GM12878 (cell line): ENCODE measurements at regions not wholly inside any gene's neighbourhood (a gene's known extent, or its start where the extent isn't known, plus 50 kb on each side); places are given as distances from the start of the nearest gene placed in this dataset.

ENCODE experiments used
- ATAC-seq: fragments of 200-7000 bp; cut with Tn5 transposase; 3 replicates; pipeline ENCODE4 v1.9.1; 2020; ENCODE audit warnings: mild to moderate bottlenecking, moderate library complexity
- BruUV-seq: library from RNA; stranded (reverse); fragments of 400-500 nt; replicated peaks from 2 replicates; lab custom pipeline; 2021; lab: Mats Ljungman, UMichigan
- CTCF ChIA-PET: fragments of 300-600 bp; sonication (Branson Sonifier 250); formaldehyde crosslinking; extraction: SDS; loops from one replicate; lab custom pipeline; 2021; ENCODE audit warnings: inconsistent platforms; lab: Yijun Ruan, JAX
- POLR2A ChIA-PET: fragments of 350-600 bp; formaldehyde crosslinking; extraction: SDS; loops from one replicate; lab custom pipeline; 2021; ENCODE audit warnings: inconsistent platforms; lab: Charles Lee
- RAD21 ChIA-PET: fragments of 300-600 bp; sonication (Branson Sonifier 250); formaldehyde crosslinking; loops from one replicate; lab custom pipeline; 2023; ENCODE audit warnings: antibody characterized with exemption; ENCODE audit not compliant: unreplicated experiment; lab: Charles Lee
- SMC1A ChIA-PET: fragments of 300-600 bp; sonication (Branson Sonifier 250); formaldehyde crosslinking; loops from one replicate; lab custom pipeline; 2023; ENCODE audit not compliant: unreplicated experiment, uncharacterized antibody; lab: Charles Lee
- DNase-seq: peaks from one replicate; pipeline ENCODE4 v3.0.0-alpha.2; 2011; ENCODE audit warnings: low read depth, low spot score
- FAIRE-seq: peaks from 3 replicates; lab custom pipeline; 2011; peaks lifted over from hg19 to GRCh38; lab: Jason Lieb, UNC
- H2AFZ ChIP-seq: 2 replicates; pipeline ENCODE4 v1.6.0; 2011; ENCODE audit warnings: low read depth, low read length, control low read depth; ENCODE audit not compliant: control insufficient read depth
- H3K27ac ChIP-seq: 2 replicates; pipeline ENCODE4 v1.5.1; 2011; ENCODE audit warnings: control low read depth; ENCODE audit not compliant: control insufficient read depth, insufficient read depth
- H3K27me3 ChIP-seq, 2 experiments: replicated peaks in 1 of 2; 2 replicates each; pipeline versions ENCODE4 v1.6.0 to v1.6.1; 2011; ENCODE audit warnings: low read length in 1 of 2; ENCODE audit not compliant: control insufficient read depth in 2 of 2, insufficient read depth in 2 of 2
- H3K36me3 ChIP-seq, 2 experiments: 2 replicates each; pipeline ENCODE4 v1.5.1; 2011; ENCODE audit warnings: low read length in 1 of 2; ENCODE audit not compliant: control insufficient read depth in 2 of 2, insufficient read depth in 2 of 2
- H3K4me1 ChIP-seq: 2 replicates; pipeline ENCODE4 v1.6.1; 2011; ENCODE audit warnings: mild to moderate bottlenecking, low read length, moderate library complexity, mixed read lengths; ENCODE audit not compliant: control insufficient read depth, insufficient read depth
- H3K4me2 ChIP-seq: 2 replicates; pipeline ENCODE4 v1.6.0; 2011; ENCODE audit warnings: control low read depth; ENCODE audit not compliant: control insufficient read depth, insufficient read depth
- H3K4me3 ChIP-seq: fragments of 200-600 bp; sonication (generic); 2 replicates; pipeline ENCODE4 v1.5.1; 2016
- H3K79me2 ChIP-seq: 2 replicates; pipeline ENCODE4 v1.6.0; 2011; ENCODE audit warnings: low read length; ENCODE audit not compliant: control insufficient read depth, insufficient read depth
- H3K9ac ChIP-seq: 2 replicates; pipeline ENCODE4 v1.8.0; 2011; ENCODE audit warnings: low read length, control low read depth, mixed read lengths; ENCODE audit not compliant: control insufficient read depth, insufficient read depth
- H3K9me3 ChIP-seq: replicated peaks from 3 replicates; pipeline ENCODE4 v1.5.1; 2011; ENCODE audit warnings: mild to moderate bottlenecking, low read length; ENCODE audit not compliant: control insufficient read depth, insufficient read depth
- H4K20me1 ChIP-seq: 2 replicates; pipeline ENCODE4 v1.6.0; 2011; ENCODE audit not compliant: control insufficient read depth, insufficient read depth
- CBFB ChIP-seq: IDR thresholded peaks from 2 replicates; pipeline ENCODE4 v1.6.1; 2016; ENCODE audit warnings: antibody characterized with exemption, low read depth
- EGR1 ChIP-seq, 2 experiments: IDR thresholded peaks; 1 replicate in 1 of 2; 2 replicates in 1 of 2; pipeline ENCODE4 v1.6.1; 2011 to 2012; ENCODE audit warnings: low read depth in 2 of 2, low read length in 2 of 2, borderline replicate concordance in 1 of 2, mild to moderate bottlenecking in 1 of 2, moderate library complexity in 1 of 2
- EP300 ChIP-seq, 2 experiments: fragments of 150-350 bp in 1 of 2; IDR thresholded peaks; 2 replicates each; pipeline ENCODE4 v1.6.1; 2011 to 2012; ENCODE audit warnings: low read depth in 2 of 2, low read length in 2 of 2, borderline replicate concordance in 1 of 2, improper control_type of control experiment in 1 of 2, inconsistent platforms in 1 of 2; ENCODE audit not compliant: control insufficient read depth in 1 of 2
- FOS ChIP-seq: IDR thresholded peaks from 3 replicates; pipeline ENCODE4 v1.6.1; 2011; ENCODE audit warnings: borderline replicate concordance; ENCODE audit not compliant: insufficient read length; ENCODE audit errors: extremely low read depth
- FOXM1 ChIP-seq: IDR thresholded peaks from 2 replicates; pipeline ENCODE4 v1.6.1; 2012; ENCODE audit warnings: low read depth, mild to moderate bottlenecking, inconsistent platforms, low read length, moderate library complexity
- JUND ChIP-seq: IDR thresholded peaks from 2 replicates; pipeline ENCODE4 v1.6.1; 2012; ENCODE audit warnings: low read depth, mild to moderate bottlenecking, low read length, improper control_type of control experiment, moderate library complexity
- KDM1A ChIP-seq: fragments of 200-600 bp; sonication (generic); IDR thresholded peaks from 2 replicates; pipeline ENCODE4 v1.6.1; 2016; ENCODE audit warnings: borderline replicate concordance
- MTA2 ChIP-seq: fragments of 450-650 bp; IDR thresholded peaks from 2 replicates; pipeline ENCODE4 v1.6.1; 2016; ENCODE audit warnings: low read depth, mild to moderate bottlenecking, moderate library complexity
- MYB ChIP-seq: fragments of 150-350 bp; IDR thresholded peaks from 2 replicates; pipeline ENCODE4 v1.6.1; 2014; ENCODE audit warnings: mild to moderate bottlenecking, low read depth, low read length, borderline replicate concordance
- SMAD5 ChIP-seq: IDR thresholded peaks from 2 replicates; pipeline ENCODE4 v1.6.1; 2016; ENCODE audit warnings: antibody characterized with exemption, low read depth
- SPI1 ChIP-seq: IDR thresholded peaks from 2 replicates; pipeline ENCODE4 v1.6.1; 2011; ENCODE audit warnings: low read depth, mild to moderate bottlenecking, low read length, moderate library complexity, borderline replicate concordance; ENCODE audit not compliant: insufficient read depth
- SRF ChIP-seq, 2 experiments: IDR thresholded peaks; 2 replicates each; pipeline ENCODE4 v1.6.1; 2011; ENCODE audit warnings: low read depth in 2 of 2, low read length in 2 of 2, mild to moderate bottlenecking in 1 of 2, moderate library complexity in 1 of 2
- TBL1XR1 ChIP-seq: IDR thresholded peaks from 2 replicates; pipeline ENCODE4 v1.6.1; 2012; ENCODE audit warnings: low read depth, low read length, improper control_type of control experiment
- USF2 ChIP-seq: IDR thresholded peaks from 2 replicates; pipeline ENCODE4 v1.6.1; 2011; ENCODE audit warnings: low read depth, low read length, improper control_type of control experiment, borderline replicate concordance
- ZSCAN29 ChIP-seq: fragments of 450-650 bp; IDR thresholded peaks from 2 replicates; pipeline ENCODE4 v1.6.1; 2017; ENCODE audit warnings: mild to moderate bottlenecking, moderate library complexity
- WGBS: methylation state at CpG from one replicate; pipeline ENCODE4 v1.1.6; 2016; ENCODE audit warnings: low lambda C conversion rate; ENCODE audit not compliant: insufficient replicate concordance, insufficient coverage; ENCODE audit errors: missing lambda C conversion rate; 5-methylcytosine and 5-hydroxymethylcytosine counted together
- in situ Hi-C: fragments of 300-500 bp; cut with MboI; formaldehyde crosslinking; loops from 9 replicates; pipeline ENCODE4 v1.14.3; 2018; ENCODE audit warnings: mixed read lengths
- intact Hi-C: fragments of 100-400 bp; cut with micrococcal nuclease; formaldehyde crosslinking; loops from one replicate; pipeline ENCODE4 v1.14.2; 2022; ENCODE audit not compliant: unreplicated experiment

GRCh38 chr4:144340931-144341330 is 200.4 kb upstream of the GYPA start:
- no peak overlapping the region for H3K4me2 ChIP-seq
- H3K27me3 ChIP-seq: no peaks in the 10 kb centered on the region
- ChIA-PET CTCF (no interaction called here), POLR2A (no interaction called here), RAD21 (no interaction called here), SMC1A (no interaction called here)
- H3K79me2 ChIP-seq: no peaks in the 10 kb centered on the region
- H3K27ac ChIP-seq: no peak overlapping the region
- no peaks in the 10 kb centered on the region; the same call in 2 of the 3 replicates for H3K9me3 ChIP-seq
- H2AFZ ChIP-seq: no peak overlapping the region
- H3K4me1 ChIP-seq: no peaks in the 10 kb centered on the region
- intact Hi-C loops (no loop called here), in situ Hi-C loops (no loop called here)
- H3K9ac ChIP-seq: no peak overlapping the region
- DNase-seq: no peak
- FAIRE-seq: no peak
- no peaks in the 10 kb centered on the region for H3K36me3 ChIP-seq
- BruUV-seq: no TSS peak
- H3K4me3 ChIP-seq: no peak overlapping the region
- H4K20me1 ChIP-seq: no peaks in the 10 kb centered on the region
- TF ChIP-seq EP300 (IDR thresholded peaks at IDR 0.05; ENCODE audit: borderline replicate concordance in 1 of 2, control insufficient read depth in 1 of 2, low read depth in 2 of 2, low read length in 2 of 2) (no peak), FOXM1 (no peak), MYB (no peak), SPI1 (no peak), SRF (IDR thresholded peaks at IDR 0.05; ENCODE audit: low read depth in 2 of 2, low read length in 2 of 2) (no peak), KDM1A (no peak), CBFB (no peak), USF2 (no peak), EGR1 (IDR thresholded peaks at IDR 0.05; ENCODE audit: borderline replicate concordance in 1 of 2, low read depth in 2 of 2, low read length in 2 of 2) (no peak), SMAD5 (no peak), MTA2 (no peak), TBL1XR1 (no peak), ZSCAN29 (no peak), FOS (no peak), JUND (no peak)
- ATAC-seq: peak; percentile 49; the same call in 2 of the 3 replicates
- 2% methylated on average over 2 of the region's 2 CpGs for WGBS
